Fibroblast of skin of right biceps (primary cell): ENCODE measurements at regions not wholly inside any gene's neighbourhood (a gene's known extent, or its start where the extent isn't known, plus 50 kb on each side); places are given as distances from the start of the nearest gene placed in this dataset.

ENCODE experiments used
- DNase-seq: peaks from one replicate; pipeline ENCODE4 v3.0.0-alpha.2; 2013

GRCh38 chr2:186919296-186919695 lies 70.3 kb upstream of the ZSWIM2 start:
- DNase-seq = peak; percentile 82

- DNase-seq = peak; percentile 10
Observed at GRCh38 chr2:186918495-186918894, 69.5 kb upstream of the ZSWIM2 start.

DNA sequence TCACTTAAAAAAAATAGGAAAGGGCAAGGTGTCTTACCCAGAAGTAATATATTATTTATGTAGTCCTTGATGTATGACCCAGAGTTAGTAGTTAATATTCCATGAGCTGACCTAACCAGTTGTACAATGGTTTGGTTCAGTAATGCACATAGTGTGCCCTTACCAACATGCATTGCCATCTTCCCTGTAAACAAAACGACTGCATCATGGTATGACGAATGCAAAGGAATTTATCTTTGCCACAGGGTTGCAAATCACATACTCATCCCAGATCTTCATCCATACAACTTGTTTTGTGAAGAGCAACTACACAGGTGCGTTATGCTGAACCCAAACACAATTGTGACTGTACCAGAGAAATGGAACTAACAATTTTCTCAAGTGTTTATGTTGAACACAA lies 68.9 kb upstream of the ZSWIM2 start:
- no peak for DNase-seq

DNA sequence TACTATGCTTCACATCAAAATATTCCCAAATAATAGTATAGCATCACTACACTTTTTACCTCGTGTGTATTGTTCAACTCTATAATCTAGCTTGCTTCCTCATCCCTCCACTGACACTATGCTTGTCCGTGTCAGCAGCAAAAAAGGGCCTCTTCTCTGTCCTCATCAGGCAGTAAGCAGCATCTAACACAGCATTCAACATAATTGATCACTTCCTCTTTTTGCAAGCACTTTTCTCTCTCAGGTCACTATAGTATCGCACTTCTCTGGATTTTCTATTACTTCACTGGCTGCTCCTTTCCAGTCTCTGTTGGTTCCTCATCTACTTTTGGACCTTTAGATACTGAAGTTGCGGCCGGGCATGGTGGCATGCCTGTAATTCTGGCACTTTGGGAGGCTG lies 64.9 kb upstream of the ZSWIM2 start:
- no peak for DNase-seq

DNA sequence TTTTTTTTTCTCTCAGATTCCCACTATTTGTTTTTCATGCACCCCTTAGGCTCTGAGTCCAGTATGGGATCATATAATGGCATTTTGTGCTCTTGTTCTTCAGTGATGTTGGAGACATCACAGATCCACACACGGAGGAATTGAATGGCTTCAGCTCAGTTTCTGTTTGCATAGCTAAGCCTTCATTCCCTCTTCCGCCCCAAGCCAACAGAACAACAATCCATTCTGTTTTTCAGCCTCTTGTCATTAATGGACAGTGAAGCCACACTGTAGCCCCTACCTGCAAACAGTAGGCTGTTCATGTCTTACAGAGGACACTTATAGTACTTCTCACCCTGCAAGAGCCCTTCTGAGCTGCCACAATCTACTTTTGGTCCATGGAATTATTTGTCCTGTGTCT lies 64.0 kb upstream of the ZSWIM2 start:
- DNase-seq = no peak

- DNase-seq = no peak
Observed at GRCh38 chr2:186911551-186912085, 62.6 kb upstream of the ZSWIM2 start.

- DNase-seq = no peak
Observed at GRCh38 chr2:186910996-186911395, 62.0 kb upstream of the ZSWIM2 start.

GRCh38 chr2:186909095-186909494 lies 60.1 kb upstream of the ZSWIM2 start:
- DNase-seq = no peak

DNA sequence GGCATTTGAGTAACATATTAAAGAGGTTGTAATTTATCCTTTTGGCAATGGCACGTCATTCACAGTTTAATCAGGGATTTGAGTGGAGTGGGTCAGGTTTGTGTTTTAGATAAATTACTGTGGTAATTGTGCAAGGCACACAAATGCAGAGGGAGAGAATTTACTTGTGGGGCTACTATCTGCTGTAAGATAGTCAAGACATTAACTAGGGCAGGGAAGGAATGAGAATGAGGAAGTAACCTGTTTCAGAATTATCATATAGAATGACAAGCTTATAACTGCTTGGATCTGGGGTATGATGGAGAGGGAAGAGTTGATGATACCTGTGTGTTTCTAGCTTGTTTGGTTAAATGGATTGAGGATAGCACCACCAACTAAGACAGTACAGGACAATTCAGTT lies 58.9 kb upstream of the ZSWIM2 start:
- no peak for DNase-seq

DNA sequence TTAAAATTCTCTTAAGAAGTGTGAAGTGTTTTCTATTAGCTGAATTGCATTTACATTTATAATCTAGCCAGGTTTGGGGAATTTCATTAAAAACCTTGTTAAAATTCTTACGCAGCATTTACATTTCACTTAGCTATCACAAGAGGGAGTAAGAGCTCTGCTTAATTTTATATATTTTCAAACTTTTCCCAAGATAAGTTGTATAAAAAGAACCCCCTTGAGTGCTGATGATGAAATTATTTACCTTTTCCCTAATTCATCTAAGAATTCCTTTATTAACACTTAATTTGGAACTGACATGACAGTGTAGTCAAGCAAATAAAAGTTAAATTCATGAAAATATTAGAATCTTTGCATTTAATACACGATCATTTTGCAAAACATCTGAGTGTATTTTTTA lies 54.2 kb upstream of the ZSWIM2 start:
- DNase-seq = no peak
